ENCODE measurements at regions not wholly inside any gene's neighbourhood (a gene's known extent, or its start where the extent isn't known, plus 50 kb on each side); places are given as distances from the start of the nearest gene placed in this dataset.

- Histone ChIP-seq H3K27me3 (no peaks in the 10 kb centered on the region), H3K4me1 (no peaks in the 10 kb centered on the region), H3K9me3 (no peaks in the 10 kb centered on the region), H3K4me3 (replicated peaks in 1 of 3) (no peak overlapping the region), H3K36me3 (no peaks in the 10 kb centered on the region), H3K27ac (no peak overlapping the region)
- intact Hi-C loops (cut with DNase I), result no loop called here
- no peak for DNase-seq
- WGBS, 2 donors, result 58 to 74% methylated on average over 4 to 5 of the region's 5 CpGs
- no peak for TF ChIP-seq POLR2A (IDR thresholded peaks at IDR 0.05)
- no peak for TF ChIP-seq CTCF (IDR thresholded peaks at IDR 0.05)
These were observed 166.1 kb upstream of the ADRA1B start for GRCh38 chr5:159750226-159750625.

DNA sequence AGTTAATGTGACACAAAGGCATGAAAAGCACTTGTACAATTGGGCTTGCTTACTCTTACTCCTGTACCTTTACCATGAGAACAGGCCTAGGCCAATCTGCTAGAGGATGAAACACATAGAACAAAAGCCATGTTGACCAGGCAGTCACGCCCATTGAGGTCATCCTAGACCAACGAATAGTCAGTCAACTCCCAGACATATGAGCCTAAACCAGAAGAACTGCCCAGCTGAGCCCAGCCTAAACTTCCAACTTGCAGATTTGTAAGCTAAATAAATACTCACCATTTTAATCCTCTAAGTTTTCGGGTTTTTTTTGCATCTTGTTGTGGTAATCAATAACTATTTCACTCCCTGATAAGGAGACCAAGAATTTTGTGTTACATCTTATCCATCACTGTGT, 164.8 kb upstream of the ADRA1B start:
- H3K9me3 ChIP-seq, result no peaks in the 10 kb centered on the region
- intact Hi-C loops (cut with DNase I), result no loop called here
- no peak for DNase-seq
- no peaks in the 10 kb centered on the region for H3K4me1 ChIP-seq
- no peak for TF ChIP-seq POLR2A (IDR thresholded peaks at IDR 0.05)
- TF ChIP-seq CTCF (IDR thresholded peaks at IDR 0.05), result no peak
- no peaks in the 10 kb centered on the region for H3K27me3 ChIP-seq
- H3K27ac ChIP-seq, result no peak overlapping the region
- no peak overlapping the region for H3K4me3 ChIP-seq (replicated peaks in 1 of 3)
- WGBS, 2 donors, result 88 to 90% methylated on average over 3 of the region's 3 CpGs
- no peaks in the 10 kb centered on the region for H3K36me3 ChIP-seq

DNA sequence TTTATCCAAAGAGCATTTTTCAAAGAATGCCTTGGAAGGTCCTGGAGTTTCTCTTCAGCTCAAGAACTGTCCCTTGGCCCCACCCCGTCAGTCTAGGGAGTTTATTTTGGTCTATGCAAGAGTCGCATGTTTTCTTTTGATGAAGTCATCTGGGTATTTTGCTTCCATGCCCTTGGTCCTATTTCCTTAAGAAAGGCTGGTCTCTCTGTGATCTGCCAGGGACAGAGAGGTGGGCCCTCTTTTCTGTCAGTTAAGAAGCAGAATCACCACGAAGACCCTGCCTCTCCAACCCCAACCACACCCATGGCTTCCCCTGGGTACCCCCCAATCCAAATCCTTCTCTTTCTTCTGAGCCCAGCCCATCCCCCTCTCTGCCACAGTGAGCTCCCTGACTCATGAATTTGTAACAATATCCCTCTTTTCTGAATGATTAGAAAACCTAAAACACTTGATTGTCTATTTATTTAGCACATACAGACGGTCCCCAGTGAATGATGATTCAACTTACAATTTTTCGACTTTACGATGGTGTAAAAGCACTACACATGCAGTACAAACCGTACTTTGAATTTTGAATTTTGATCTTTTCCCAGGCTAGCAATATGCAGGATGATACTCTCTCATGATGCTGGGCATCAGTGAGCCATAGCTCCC, 163.5 kb upstream of the ADRA1B start:
- H3K4me3 ChIP-seq (replicated peaks in 1 of 3), result no peak overlapping the region
- no peaks in the 10 kb centered on the region for H3K9me3 ChIP-seq
- H3K27ac ChIP-seq, result no peak overlapping the region
- DNase-seq, result no peak
- no peak for TF ChIP-seq POLR2A (IDR thresholded peaks at IDR 0.05)
- H3K36me3 ChIP-seq, result no peaks in the 10 kb centered on the region
- H3K4me1 ChIP-seq, result no peaks in the 10 kb centered on the region
- 57 to 66% methylated on average over 7 of the region's 7 CpGs for WGBS, 2 donors
- H3K27me3 ChIP-seq, result no peaks in the 10 kb centered on the region
- intact Hi-C loops (cut with DNase I), result no loop called here

DNA sequence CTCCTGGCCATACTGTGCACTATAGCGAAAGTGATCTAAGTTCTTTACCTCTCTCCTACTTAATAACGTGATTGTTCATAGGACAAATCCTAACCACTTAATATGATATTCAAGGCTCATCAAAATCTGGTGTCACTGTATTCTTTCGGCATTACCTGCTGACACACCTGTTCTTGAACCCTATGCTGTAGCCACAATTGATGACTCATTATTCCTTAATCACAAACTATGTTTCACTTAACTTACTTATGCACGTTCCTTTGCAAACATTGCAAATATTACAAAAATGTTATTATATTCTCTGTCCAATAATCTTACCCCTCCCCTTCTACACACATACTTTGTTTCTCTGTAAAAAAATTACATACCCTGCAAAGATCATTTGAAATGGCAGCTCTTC, 158.1 kb upstream of the ADRA1B start:
- Histone ChIP-seq H3K4me3 (replicated peaks in 1 of 3) (no peak overlapping the region), H3K27me3 (no peaks in the 10 kb centered on the region), H3K9me3 (no peaks in the 10 kb centered on the region), H3K27ac (no peak overlapping the region), H3K36me3 (no peaks in the 10 kb centered on the region), H3K4me1 (no peaks in the 10 kb centered on the region)
- intact Hi-C loops (cut with DNase I), result no loop called here
- no peak for DNase-seq
- no peak for TF ChIP-seq CTCF (IDR thresholded peaks at IDR 0.05)
- no peak for TF ChIP-seq POLR2A (IDR thresholded peaks at IDR 0.05)
- WGBS, 2 donors, result 94% methylated on average over 4 of the region's 4 CpGs

- DNase-seq, result no peak
- no peak for TF ChIP-seq POLR2A (IDR thresholded peaks at IDR 0.05)
- TF ChIP-seq CTCF (IDR thresholded peaks at IDR 0.05), result no peak
- intact Hi-C loops (cut with DNase I), result no loop called here
- Histone ChIP-seq H3K27ac (no peak overlapping the region), H3K27me3 (no peaks in the 10 kb centered on the region), H3K36me3 (no peaks in the 10 kb centered on the region), H3K4me3 (replicated peaks in 1 of 3) (no peak overlapping the region), H3K9me3 (no peaks in the 10 kb centered on the region), H3K4me1 (no peaks in the 10 kb centered on the region)
- WGBS, 2 donors, result 87 to 92% methylated on average over 4 of the region's 4 CpGs
These were observed 156.4 kb upstream of the ADRA1B start for GRCh38 chr5:159759791-159760290.
